ENCODE measurements at regions not wholly inside any gene's neighbourhood (a gene's known extent, or its start where the extent isn't known, plus 50 kb on each side); places are given as distances from the start of the nearest gene placed in this dataset.

- no peaks in the 10 kb centered on the region for H3K79me2 ChIP-seq (ENCODE audit: control insufficient read depth, insufficient read depth, low read length)
- POLR2A ChIA-PET = no interaction called here
- in situ Hi-C loops (cut with MboI) (no loop called here), intact Hi-C loops (cut with micrococcal nuclease; ENCODE audit: unreplicated experiment) (loop anchor here (5.0 kb wide), 2 partner anchors 45 to 75 kb away; no protein-coding TSS in a partner anchor)
- no peak for FAIRE-seq
- H4K20me1 ChIP-seq (ENCODE audit: control insufficient read depth, insufficient read depth) = peaks cover 3% of the 10 kb centered on the region; the same call in 1 of the 2 replicates
- no peak overlapping the region for H3K9ac ChIP-seq (ENCODE audit: control insufficient read depth, insufficient read depth, low read length)
- TF ChIP-seq CHD4 (IDR thresholded peaks at IDR 0.05) = no peak
- no peak for TF ChIP-seq NR2C2 (IDR thresholded peaks at IDR 0.05; ENCODE audit: borderline replicate concordance, control insufficient read depth, insufficient read length, low read depth)
- no peak for TF ChIP-seq NKRF (conservative IDR thresholded peaks at IDR 0.05)
- no peak for TF ChIP-seq YBX1 (IDR thresholded peaks at IDR 0.05)
- TF ChIP-seq ZNF384 (IDR thresholded peaks at IDR 0.05; ENCODE audit: borderline replicate concordance, low read depth, low read length) = no peak
- TF ChIP-seq CTCF (IDR thresholded peaks at IDR 0.05 in 2 of 3, conservative IDR thresholded peaks at IDR 0.05 in 1 of 3; ENCODE audit: control insufficient read depth in 2 of 3, extremely low read depth in 1 of 3, insufficient read depth in 1 of 3, low read depth in 3 of 3, low read length in 3 of 3) = no peak
- no peak for TF ChIP-seq PAX5 (IDR thresholded peaks at IDR 0.05; ENCODE audit: borderline replicate concordance, low read depth, low read length)
- TF ChIP-seq CBFB (IDR thresholded peaks at IDR 0.05; ENCODE audit: low read depth) = no peak
- SMC1A ChIA-PET (ENCODE audit: uncharacterized antibody, unreplicated experiment) = interaction anchor here (0.6 to 2.3 kb wide), 4 partner anchors 8 to 865 kb away, joined by 4 to 8 read pairs (median 6); no protein-coding TSS in a partner anchor
- no peak overlapping the region for H3K27ac ChIP-seq (ENCODE audit: control insufficient read depth, insufficient read depth)
- DNase-seq (ENCODE audit: low read depth, low spot score) = no peak
- no peak overlapping the region for H2AFZ ChIP-seq (ENCODE audit: control insufficient read depth, low read depth, low read length)
- no TSS peak for BruUV-seq (replicated peaks)
- no peak overlapping the region for H3K4me2 ChIP-seq (ENCODE audit: control insufficient read depth, insufficient read depth)
- no peaks in the 10 kb centered on the region; the same call in 2 of the 3 replicates for H3K9me3 ChIP-seq (replicated peaks; ENCODE audit: control insufficient read depth, insufficient read depth, low read length)
- peaks cover 2 to 3% of the 10 kb centered on the region in 2 experiments; a peak in 2 of 4 replicates for H3K27me3 ChIP-seq (replicated peaks in 1 of 2; ENCODE audit: control insufficient read depth in 2 of 2, insufficient read depth in 2 of 2, low read length in 1 of 2)
- H3K36me3 ChIP-seq (ENCODE audit: control insufficient read depth in 2 of 2, insufficient read depth in 2 of 2, low read length in 1 of 2) = no peaks in the 10 kb centered on the region
- RAD21 ChIA-PET (ENCODE audit: unreplicated experiment) = interaction anchor here (0.7 to 2.7 kb wide), 2 partner anchors 95 to 566 kb away, joined by 4 to 9 read pairs; no protein-coding TSS in a partner anchor
- no peaks in the 10 kb centered on the region for H3K4me1 ChIP-seq (ENCODE audit: control insufficient read depth, insufficient read depth, low read length)
- WGBS (ENCODE audit: insufficient coverage, insufficient replicate concordance, low lambda C conversion rate, missing lambda C conversion rate) = 44% methylated on average over 9 of the region's 9 CpGs
- no peak overlapping the region for H3K4me3 ChIP-seq
- no peak for ATAC-seq
- CTCF ChIA-PET = interaction anchor here (0.9 to 3.3 kb wide), 6 partner anchors 9 to 114 kb away, joined by 3 to 7 read pairs (median 4); no protein-coding TSS in a partner anchor
These were observed 87.3 kb downstream of the CHRD start for GRCh38 chr3:184467171-184467570.
